ENCODE measurements at regions not wholly inside any gene's neighbourhood (a gene's known extent, or its start where the extent isn't known, plus 50 kb on each side); places are given as distances from the start of the nearest gene placed in this dataset.

DNA sequence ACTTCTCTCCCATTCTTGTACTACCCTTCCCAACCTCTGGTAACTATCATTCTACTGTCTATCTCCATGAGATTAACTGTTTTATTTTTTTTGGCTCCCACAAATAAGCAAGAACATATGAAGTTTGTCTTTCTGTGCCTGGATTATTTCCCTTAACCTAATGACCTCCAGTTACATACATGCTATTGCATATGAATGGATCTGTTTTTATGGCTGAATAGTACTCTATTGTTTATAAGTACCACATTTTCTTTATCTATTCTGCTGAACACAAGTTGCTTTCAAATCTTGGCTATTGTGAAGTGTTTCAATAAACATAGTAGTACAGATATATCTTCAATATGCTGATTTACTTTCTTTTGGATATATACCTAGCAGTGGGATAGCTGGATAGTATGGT is 376.6 kb upstream of the KCND2 start:
- TF ChIP-seq POLR2AphosphoS5 (IDR thresholded peaks at IDR 0.05; ENCODE audit: borderline replicate concordance, low read depth, low read length) = no peak
- TF ChIP-seq EZH2 (IDR thresholded peaks at IDR 0.05) = no peak
